Activated gamma-delta T cell (primary cell): ENCODE measurements at regions not wholly inside any gene's neighbourhood (a gene's known extent, or its start where the extent isn't known, plus 50 kb on each side); places are given as distances from the start of the nearest gene placed in this dataset.

Experiments
- DNase-seq: peaks from one replicate; lab custom pipeline; 2025; lab: John Stamatoyannopoulos, UW

DNA sequence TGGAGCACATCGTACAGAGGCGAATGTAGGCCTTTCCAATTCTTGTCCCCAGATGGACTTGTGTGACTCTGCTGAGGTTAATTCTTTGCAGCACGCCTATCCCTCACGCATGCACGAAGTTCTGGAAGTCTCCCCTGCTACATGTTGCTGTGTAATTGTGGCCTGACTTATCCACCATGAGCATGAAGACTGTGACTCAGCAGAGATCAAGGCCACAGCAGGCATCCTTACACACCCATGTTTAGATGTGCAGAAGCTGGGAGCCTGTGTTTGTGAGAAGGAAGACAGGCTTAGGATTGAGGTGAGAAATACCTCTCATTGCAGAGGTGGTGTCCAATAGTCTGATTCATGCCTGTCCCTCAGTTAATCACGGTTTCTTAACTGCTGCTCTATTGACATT, 135.6 kb downstream of the ICE1 start:
- DNase-seq = no peak

DNA sequence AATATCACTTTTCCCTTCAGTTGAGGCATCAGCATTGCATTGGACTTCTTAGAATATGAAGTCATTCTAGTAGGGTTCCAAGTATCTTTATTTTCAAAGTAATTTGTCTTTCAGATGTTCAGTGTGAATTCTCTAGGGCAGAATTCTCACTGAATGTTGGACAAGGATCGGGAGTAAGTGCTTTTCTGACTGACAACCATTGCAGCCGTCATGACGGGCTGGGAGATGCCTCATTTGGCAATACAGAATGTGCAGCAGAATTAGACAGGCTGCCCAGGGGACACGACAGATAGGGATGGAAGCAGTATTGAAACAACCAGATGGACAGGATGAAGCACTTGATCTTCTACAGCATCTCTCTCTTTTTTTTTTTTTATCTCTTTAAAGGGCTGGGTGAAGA, 129.0 kb downstream of the ICE1 start:
- DNase-seq = no peak

DNA sequence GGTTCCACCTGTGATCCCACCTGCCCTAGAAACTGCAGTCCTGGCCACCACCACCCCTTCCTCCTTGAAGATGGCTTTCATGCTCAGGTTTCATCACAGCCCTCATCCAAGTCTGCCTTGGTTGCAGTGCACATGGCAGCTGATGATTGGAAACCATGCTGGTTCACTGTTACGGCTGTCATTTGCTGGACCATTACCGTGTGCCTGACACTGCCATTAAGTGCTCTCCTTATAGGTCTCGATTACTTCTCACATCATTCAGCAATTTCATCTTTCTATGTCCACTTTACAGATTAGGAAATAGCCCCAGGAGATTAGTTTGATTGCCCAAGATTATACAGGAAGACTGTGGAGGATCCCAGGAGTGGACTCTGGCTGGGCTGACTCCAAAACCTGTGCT, 123.9 kb downstream of the ICE1 start:
- DNase-seq = no peak

DNA sequence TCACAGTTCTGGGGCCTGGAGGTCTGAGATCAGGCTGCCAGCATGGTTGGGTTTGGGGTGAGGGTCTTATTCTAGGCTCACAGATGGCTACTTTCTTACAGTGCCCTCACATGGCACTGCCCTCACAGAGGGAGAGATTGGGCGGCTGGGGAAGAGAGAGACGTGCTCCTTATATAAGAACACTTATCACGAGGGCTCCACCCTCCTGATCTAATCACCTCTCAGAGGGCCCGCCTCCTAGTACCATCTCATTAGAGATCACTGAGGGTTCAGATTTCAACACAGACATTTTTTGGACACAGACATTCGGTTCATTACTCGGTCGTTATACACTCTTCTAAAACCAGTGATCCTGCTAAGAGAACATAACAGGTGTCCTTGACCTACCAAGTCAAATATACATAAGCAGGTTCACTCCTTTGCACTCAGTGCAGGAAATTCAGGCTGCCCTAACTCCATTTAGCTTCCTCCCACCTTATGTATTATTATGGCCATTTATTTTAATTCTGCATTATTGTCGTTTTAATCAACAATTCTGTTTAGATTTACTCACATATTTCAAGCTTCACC, 121.7 kb downstream of the ICE1 start:
- no peak for DNase-seq

DNA sequence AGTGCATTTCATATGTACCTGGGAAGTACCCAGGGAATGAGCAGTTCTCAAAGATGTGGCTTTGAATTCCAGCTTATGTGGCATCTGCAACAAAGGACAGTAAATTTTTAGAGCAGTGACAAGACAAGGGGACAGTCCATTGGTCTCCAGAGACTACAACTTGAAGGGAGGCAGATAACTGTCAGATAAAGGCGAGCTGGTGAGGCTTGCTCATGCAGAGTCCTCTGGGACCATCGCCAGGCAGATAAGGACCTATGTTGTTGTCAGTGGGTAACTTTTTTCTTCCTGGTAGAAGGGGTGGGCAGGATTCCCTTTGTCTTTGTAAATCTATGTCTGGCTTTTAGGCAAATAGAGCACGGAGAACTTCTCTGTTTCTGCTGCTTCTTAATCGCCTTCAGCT, 120.2 kb downstream of the ICE1 start:
- no peak for DNase-seq

DNA sequence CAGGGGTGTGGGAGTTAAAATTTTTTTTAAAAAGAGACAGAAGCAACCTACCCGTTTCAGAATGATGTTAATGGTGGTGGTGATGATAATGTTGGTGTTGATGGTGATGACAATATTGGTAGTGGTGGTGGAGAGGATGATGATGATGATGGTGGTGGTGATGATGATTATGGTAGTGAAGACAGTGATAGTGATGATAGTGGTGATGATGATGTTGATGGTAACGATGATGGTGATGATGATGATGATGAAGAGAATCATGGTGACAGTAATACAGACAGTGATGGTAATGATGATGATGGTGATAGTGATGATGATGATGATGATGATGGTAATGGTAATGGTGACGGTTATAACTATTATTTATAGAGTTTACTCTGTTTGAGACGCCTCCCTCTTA, 117.6 kb downstream of the ICE1 start:
- no peak for DNase-seq
